ENCODE measurements at regions not wholly inside any gene's neighbourhood (a gene's known extent, or its start where the extent isn't known, plus 50 kb on each side); places are given as distances from the start of the nearest gene placed in this dataset.

GRCh38 chr20:16808796-16809195 is 60.6 kb downstream of the OTOR start:
- no peak for TF ChIP-seq CTCF (conservative IDR thresholded peaks at IDR 0.05; ENCODE audit: low read length)
- no peak for TF ChIP-seq EZH2phosphoT487 (IDR thresholded peaks at IDR 0.05; ENCODE audit: borderline replicate concordance, low read depth, low read length)

Measured in OCI-LY7 (cell line).